ENCODE measurements at regions not wholly inside any gene's neighbourhood (a gene's known extent, or its start where the extent isn't known, plus 50 kb on each side); places are given as distances from the start of the nearest gene placed in this dataset.

GRCh38 chr7:12749069-12749468, 61.6 kb downstream of the ARL4A start:
- no peaks in the 10 kb centered on the region for H3K27me3 ChIP-seq (ENCODE audit: low read length)
- no peak overlapping the region for H3K4me3 ChIP-seq (ENCODE audit: insufficient read depth, low read length, poor library complexity, severe bottlenecking)
- H3K4me2 ChIP-seq (ENCODE audit: low read depth, low read length, poor library complexity, severe bottlenecking) = no peak overlapping the region
- H3K27ac ChIP-seq (ENCODE audit: low read depth, low read length) = no peak overlapping the region
- no peak for TF ChIP-seq EZH2phosphoT487 (conservative IDR thresholded peaks at IDR 0.05; ENCODE audit: low read length)
- TF ChIP-seq CTCF (IDR thresholded peaks at IDR 0.05; ENCODE audit: insufficient read depth, low read length, poor library complexity, severe bottlenecking) = no peak
- H3K36me3 ChIP-seq (ENCODE audit: low read length) = no peaks in the 10 kb centered on the region
- H2AFZ ChIP-seq (ENCODE audit: low read depth, low read length, severe bottlenecking) = no peak overlapping the region
- no peaks in the 10 kb centered on the region for H3K79me2 ChIP-seq (ENCODE audit: insufficient read depth, low read length)
- no peaks in the 10 kb centered on the region for H3F3A ChIP-seq (ENCODE audit: insufficient read depth)
- H3K9ac ChIP-seq (ENCODE audit: low read length) = no peak overlapping the region
- H3K9me3 ChIP-seq (ENCODE audit: insufficient read depth, low read length) = no peaks in the 10 kb centered on the region
- H4K20me1 ChIP-seq (ENCODE audit: low read depth, low read length) = no peaks in the 10 kb centered on the region
- no peaks in the 10 kb centered on the region for H3K9me2 ChIP-seq (replicated peaks; ENCODE audit: insufficient read depth, low read length)

- H3K9ac ChIP-seq (ENCODE audit: low read length) = no peak overlapping the region
- TF ChIP-seq EZH2phosphoT487 (conservative IDR thresholded peaks at IDR 0.05; ENCODE audit: low read length) = no peak
- TF ChIP-seq CTCF (IDR thresholded peaks at IDR 0.05; ENCODE audit: insufficient read depth, low read length, poor library complexity, severe bottlenecking) = no peak
- H3K27me3 ChIP-seq (ENCODE audit: low read length) = no peaks in the 10 kb centered on the region
- no peak overlapping the region for H2AFZ ChIP-seq (ENCODE audit: low read depth, low read length, severe bottlenecking)
- H3F3A ChIP-seq (ENCODE audit: insufficient read depth) = no peaks in the 10 kb centered on the region
- no peak overlapping the region for H3K4me3 ChIP-seq (ENCODE audit: insufficient read depth, low read length, poor library complexity, severe bottlenecking)
- no peaks in the 10 kb centered on the region for H3K79me2 ChIP-seq (ENCODE audit: insufficient read depth, low read length)
- H3K36me3 ChIP-seq (ENCODE audit: low read length) = no peaks in the 10 kb centered on the region
- no peaks in the 10 kb centered on the region for H3K9me2 ChIP-seq (replicated peaks; ENCODE audit: insufficient read depth, low read length)
- H3K9me3 ChIP-seq (ENCODE audit: insufficient read depth, low read length) = no peaks in the 10 kb centered on the region
- H3K27ac ChIP-seq (ENCODE audit: low read depth, low read length) = no peak overlapping the region
- no peak overlapping the region for H3K4me2 ChIP-seq (ENCODE audit: low read depth, low read length, poor library complexity, severe bottlenecking)
- H4K20me1 ChIP-seq (ENCODE audit: low read depth, low read length) = no peaks in the 10 kb centered on the region
Measured at GRCh38 chr7:12749746-12750145, 62.3 kb downstream of the ARL4A start.

DNA sequence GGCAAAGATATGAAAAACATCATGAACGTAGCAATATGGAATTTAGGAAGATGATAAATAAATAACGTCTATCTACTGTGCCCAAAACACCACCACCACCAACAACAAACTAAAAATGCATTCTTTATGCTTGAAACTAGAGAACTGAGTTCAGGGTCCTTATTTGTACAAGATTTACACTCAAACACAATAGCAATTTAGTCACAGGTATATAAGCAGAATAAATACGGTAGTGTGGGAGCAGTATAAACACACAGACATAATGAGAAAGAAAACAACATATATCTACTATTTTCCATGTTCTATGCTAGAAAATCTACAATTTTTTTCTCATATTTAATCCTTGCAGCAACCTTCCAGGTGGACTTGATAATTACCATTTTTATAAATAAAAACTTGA, 64.3 kb downstream of the ARL4A start:
- H3K4me3 ChIP-seq (ENCODE audit: insufficient read depth, low read length, poor library complexity, severe bottlenecking) = no peak overlapping the region
- no peak overlapping the region for H3K27ac ChIP-seq (ENCODE audit: low read depth, low read length)
- H4K20me1 ChIP-seq (ENCODE audit: low read depth, low read length) = no peaks in the 10 kb centered on the region
- H2AFZ ChIP-seq (ENCODE audit: low read depth, low read length, severe bottlenecking) = no peak overlapping the region
- H3K4me2 ChIP-seq (ENCODE audit: low read depth, low read length, poor library complexity, severe bottlenecking) = no peak overlapping the region
- H3K36me3 ChIP-seq (ENCODE audit: low read length) = no peaks in the 10 kb centered on the region
- no peaks in the 10 kb centered on the region for H3F3A ChIP-seq (ENCODE audit: insufficient read depth)
- 0 out of 2 replicates have a peak, but pooled peaks cover 3% of the 10 kb centered on the region for H3K27me3 ChIP-seq (ENCODE audit: low read length)
- H3K9ac ChIP-seq (ENCODE audit: low read length) = no peak overlapping the region
- no peak for TF ChIP-seq EZH2phosphoT487 (conservative IDR thresholded peaks at IDR 0.05; ENCODE audit: low read length)
- no peak for TF ChIP-seq CTCF (IDR thresholded peaks at IDR 0.05; ENCODE audit: insufficient read depth, low read length, poor library complexity, severe bottlenecking)
- H3K9me3 ChIP-seq (ENCODE audit: insufficient read depth, low read length) = no peaks in the 10 kb centered on the region
- H3K79me2 ChIP-seq (ENCODE audit: insufficient read depth, low read length) = no peaks in the 10 kb centered on the region
- no peaks in the 10 kb centered on the region for H3K9me2 ChIP-seq (replicated peaks; ENCODE audit: insufficient read depth, low read length)

Measured in SU-DHL-6 (cell line).